ENCODE measurements at regions not wholly inside any gene's neighbourhood (a gene's known extent, or its start where the extent isn't known, plus 50 kb on each side); places are given as distances from the start of the nearest gene placed in this dataset.
A peak's percentile ranks its signal among the peaks of the same experiment; 100 is the strongest.

GRCh38 chr7:3112479-3113134, 68.9 kb upstream of the CARD11 start:
- no peak for DNase-seq (ENCODE audit: low spot score)
- TF ChIP-seq FOXJ3 (CRISPR knock-in tag; IDR thresholded peaks at IDR 0.05; ENCODE audit: borderline replicate concordance) (no peak), ZNF532 (CRISPR knock-in tag; IDR thresholded peaks at IDR 0.05; ENCODE audit: borderline replicate concordance) (no peak), MLX (CRISPR knock-in tag; IDR thresholded peaks at IDR 0.05) (no peak), CREB1 (CRISPR knock-in tag; IDR thresholded peaks at IDR 0.05) (no peak), ZNF671 (CRISPR knock-in tag; IDR thresholded peaks at IDR 0.05) (no peak), ATF2 (CRISPR knock-in tag; IDR thresholded peaks at IDR 0.05; ENCODE audit: borderline replicate concordance, low read depth) (no peak), ZNF396 (CRISPR knock-in tag; IDR thresholded peaks at IDR 0.05; ENCODE audit: borderline replicate concordance) (no peak), MYBL2 (CRISPR knock-in tag; IDR thresholded peaks at IDR 0.05) (no peak), RELA (CRISPR knock-in tag; IDR thresholded peaks at IDR 0.05; ENCODE audit: borderline replicate concordance) (no peak), MAX (CRISPR knock-in tag; IDR thresholded peaks at IDR 0.05) (no peak), NR2C2 (CRISPR knock-in tag; IDR thresholded peaks at IDR 0.05) (no peak), FOXP4 (CRISPR knock-in tag; IDR thresholded peaks at IDR 0.05) (no peak), FOXP1 (CRISPR knock-in tag; IDR thresholded peaks at IDR 0.05; ENCODE audit: borderline replicate concordance) (no peak), OVOL2 (CRISPR knock-in tag; IDR thresholded peaks at IDR 0.05; ENCODE audit: borderline replicate concordance) (no peak), PREB (CRISPR knock-in tag; IDR thresholded peaks at IDR 0.05; ENCODE audit: borderline replicate concordance) (no peak), TEAD4 (CRISPR knock-in tag; IDR thresholded peaks at IDR 0.05) (no peak), RORB (CRISPR knock-in tag; IDR thresholded peaks at IDR 0.05) (no peak)
- Mint-ChIP-seq H3K9me3 (peaks cover 44% of the 10 kb centered on the region), H3K36me3 (peaks cover 9% of the 10 kb centered on the region; the same call in 1 of the 2 replicates), H3K27me3 (ENCODE audit: low read depth) (peaks cover 11% of the 10 kb centered on the region), H3K4me1 (peaks cover 12% of the 10 kb centered on the region), H3K27ac (no peak overlapping the region), H3K4me3 (no peak overlapping the region)
- CTCF ChIA-PET: interaction anchor here (0.7 kb wide), 1 partner anchor 288 kb away, joined by 4 read pairs; no protein-coding TSS in a partner anchor
- POLR2A ChIA-PET: no interaction called here
- peak; percentile 84 for ATAC-seq

All from WTC11 (cell line).